Activated naive CD8-positive, alpha-beta T cell treated with anti-CD3 and anti-CD28 coated beads, Interleukin-2, amount 50 U/mL, for 24 hours (primary cell): ENCODE measurements at regions not wholly inside any gene's neighbourhood (a gene's known extent, or its start where the extent isn't known, plus 50 kb on each side); places are given as distances from the start of the nearest gene placed in this dataset.
"Not testable (repeated sequence)": the region's sequence is repeated elsewhere in the genome, so short reads cannot be mapped to it uniquely, and the experiment has no call there.

Source experiments
- ATAC-seq: fragments of 150-1000 bp; cut with Tn5 transposase; one replicate; pipeline ENCODE4 v1.10.0; 2021
- DNase-seq: peaks from one replicate; pipeline ENCODE4 v3.0.0; 2021
- H3K27ac Mint-ChIP-seq: one replicate; pipeline ENCODE4 v1.8.0; 2021; ENCODE audit warnings: mild to moderate bottlenecking, mixed read lengths
- H3K27me3 Mint-ChIP-seq: one replicate; pipeline ENCODE4 v1.8.0; 2021; ENCODE audit warnings: mixed read lengths
- H3K36me3 Mint-ChIP-seq: one replicate; pipeline ENCODE4 v1.8.0; 2021; ENCODE audit warnings: low read depth, mixed read lengths
- H3K4me1 Mint-ChIP-seq: one replicate; pipeline ENCODE4 v1.8.0; 2021; ENCODE audit warnings: mixed read lengths
- H3K4me3 Mint-ChIP-seq: one replicate; pipeline ENCODE4 v1.8.0; 2021; ENCODE audit warnings: mild to moderate bottlenecking, moderate library complexity, mixed read lengths
- H3K9me3 Mint-ChIP-seq: one replicate; pipeline ENCODE4 v1.8.0; 2021; ENCODE audit warnings: mixed read lengths

DNA sequence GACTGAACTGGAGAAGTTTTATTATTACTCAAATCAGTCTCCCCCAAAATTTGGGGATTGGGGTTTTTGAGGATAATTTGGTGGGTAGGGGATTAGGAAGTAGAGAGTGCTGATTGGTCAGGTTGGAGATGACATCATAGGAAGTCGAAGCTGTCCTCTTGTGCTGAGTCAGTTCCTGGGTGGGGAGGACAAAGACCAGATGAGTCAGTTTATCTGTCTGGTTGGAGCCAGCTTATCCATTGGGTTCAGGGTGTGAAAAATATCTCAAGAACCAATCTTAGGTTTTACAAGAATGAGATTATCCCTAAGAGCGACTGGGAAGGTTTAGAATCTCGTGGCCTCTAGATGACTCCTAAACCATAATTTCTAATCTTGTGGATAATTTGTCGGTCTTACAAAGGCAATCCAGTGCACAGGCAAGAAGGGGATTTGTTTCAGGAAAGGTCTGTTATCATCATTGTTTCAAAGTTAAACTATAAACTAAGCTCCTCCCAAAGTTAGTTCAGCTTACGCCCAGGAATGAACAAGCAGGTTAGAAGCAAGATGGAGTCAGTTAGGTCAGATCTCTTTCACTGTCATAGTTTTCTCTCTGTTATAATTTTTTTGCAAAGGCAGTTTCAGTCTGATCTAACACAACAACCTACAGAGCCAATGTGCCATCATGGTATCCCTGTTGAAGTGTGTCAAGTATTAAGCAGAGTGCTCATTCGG, 274.5 kb downstream of the SLC7A11 start:
- H3K27me3 Mint-ChIP-seq: no peaks in the 10 kb centered on the region
- H3K36me3 Mint-ChIP-seq: no peaks in the 10 kb centered on the region
- peaks cover 7% of the 10 kb centered on the region for H3K9me3 Mint-ChIP-seq
- no peak overlapping the region for H3K27ac Mint-ChIP-seq
- no peak for DNase-seq
- H3K4me3 Mint-ChIP-seq: no peak overlapping the region
- no peaks in the 10 kb centered on the region for H3K4me1 Mint-ChIP-seq
- no peak for ATAC-seq

GRCh38 chr4:137966504-137966903, 275.6 kb downstream of the SLC7A11 start:
- H3K36me3 Mint-ChIP-seq: no peaks in the 10 kb centered on the region
- H3K27me3 Mint-ChIP-seq: no peaks in the 10 kb centered on the region
- no peak for ATAC-seq
- DNase-seq: no peak
- H3K27ac Mint-ChIP-seq: no peak overlapping the region
- no peak overlapping the region for H3K4me3 Mint-ChIP-seq
- H3K9me3 Mint-ChIP-seq: peaks cover 7% of the 10 kb centered on the region
- H3K4me1 Mint-ChIP-seq: no peaks in the 10 kb centered on the region

DNA sequence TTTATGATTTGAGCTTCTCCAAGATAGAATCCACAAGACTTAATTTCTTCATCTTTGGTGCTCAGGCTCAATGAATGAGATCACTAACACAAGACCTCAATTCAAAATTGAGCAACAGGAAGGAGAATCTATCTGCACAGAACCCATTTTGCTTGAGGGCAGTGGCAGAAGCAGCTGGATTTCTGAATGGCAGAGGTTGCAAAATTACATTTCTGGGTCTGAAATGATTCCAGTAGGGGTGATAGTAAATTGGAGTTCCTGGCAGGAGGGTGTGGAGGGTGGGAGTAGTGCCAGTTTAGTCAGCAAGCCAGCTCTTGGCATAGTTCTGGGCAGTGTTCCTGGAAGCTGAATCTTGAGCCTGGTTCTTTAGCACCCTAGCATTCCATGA, 281.1 kb downstream of the SLC7A11 start:
- Mint-ChIP-seq H3K4me3 (no peak overlapping the region), H3K36me3 (no peaks in the 10 kb centered on the region), H3K4me1 (no peaks in the 10 kb centered on the region), H3K9me3 (peaks cover 3% of the 10 kb centered on the region), H3K27me3 (no peaks in the 10 kb centered on the region), H3K27ac (no peak overlapping the region)
- DNase-seq (no peak), ATAC-seq (no peak)

DNA sequence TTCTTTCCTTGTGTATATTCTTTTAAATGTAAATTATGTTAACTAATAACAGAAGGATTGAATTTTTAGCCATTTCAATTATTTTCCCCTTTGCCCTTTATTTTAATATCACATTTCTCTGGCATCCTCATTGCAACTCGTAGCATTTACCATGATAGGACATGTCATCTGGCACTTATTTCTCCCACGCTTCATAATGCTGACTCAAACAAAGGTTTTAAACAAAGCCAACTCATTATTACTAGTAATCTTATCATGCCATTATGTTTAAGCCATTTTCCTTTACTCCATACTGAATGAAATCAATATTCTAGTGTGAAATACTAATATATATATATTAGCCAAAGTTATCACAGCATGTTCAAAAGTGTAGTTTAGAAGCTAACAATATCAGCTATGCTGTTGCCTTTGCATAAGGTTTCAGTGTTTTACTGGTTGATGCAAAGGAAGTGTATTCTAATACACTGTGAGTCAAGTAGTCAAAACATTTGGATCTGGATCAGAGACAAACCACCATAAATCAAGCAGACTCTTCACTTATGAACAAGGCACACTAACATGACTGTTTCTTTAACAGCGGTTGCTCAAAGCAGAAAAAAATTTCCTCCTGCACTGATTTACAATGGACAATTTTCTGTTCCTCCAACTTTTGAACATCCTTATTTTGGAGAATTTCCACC, 281.6 kb downstream of the SLC7A11 start:
- no peak for ATAC-seq
- Mint-ChIP-seq H3K4me1 (no peaks in the 10 kb centered on the region), H3K27me3 (no peaks in the 10 kb centered on the region), H3K9me3 (no peaks in the 10 kb centered on the region), H3K4me3 (no peak overlapping the region), H3K36me3 (no peaks in the 10 kb centered on the region), H3K27ac (no peak overlapping the region)
- no peak for DNase-seq

DNA sequence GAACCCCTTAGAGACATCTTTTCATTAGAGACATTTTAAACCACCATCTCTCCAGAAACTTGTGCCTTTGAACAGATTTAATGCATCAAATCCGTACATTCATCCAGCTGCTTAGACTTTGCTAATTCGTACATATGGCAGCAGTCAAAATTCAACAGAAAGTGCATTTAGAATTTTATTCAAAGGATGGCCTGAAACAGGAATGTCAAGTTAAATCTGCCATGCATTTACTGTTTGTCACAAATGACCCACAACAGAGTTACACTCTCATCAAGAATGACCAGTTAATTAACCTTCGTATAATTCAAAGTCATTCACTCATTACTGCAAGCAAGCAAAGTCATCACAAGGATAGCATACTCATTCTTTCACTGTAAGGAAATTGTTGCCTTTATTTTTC, 284.3 kb downstream of the SLC7A11 start:
- no peak for DNase-seq
- no peak for ATAC-seq
- H3K36me3 Mint-ChIP-seq: no peaks in the 10 kb centered on the region
- H3K27ac Mint-ChIP-seq: no peak overlapping the region
- no peaks in the 10 kb centered on the region for H3K4me1 Mint-ChIP-seq
- no peaks in the 10 kb centered on the region for H3K27me3 Mint-ChIP-seq
- H3K4me3 Mint-ChIP-seq: no peak overlapping the region
- H3K9me3 Mint-ChIP-seq: peaks cover 4% of the 10 kb centered on the region

- no peaks in the 10 kb centered on the region for H3K36me3 Mint-ChIP-seq
- H3K27ac Mint-ChIP-seq: no peak overlapping the region
- DNase-seq (no peak), ATAC-seq (no peak)
- H3K4me3 Mint-ChIP-seq: no peak overlapping the region
- no peaks in the 10 kb centered on the region for H3K27me3 Mint-ChIP-seq
- no peaks in the 10 kb centered on the region for H3K4me1 Mint-ChIP-seq
- H3K9me3 Mint-ChIP-seq: peaks cover 4% of the 10 kb centered on the region
These were observed 285.9 kb downstream of the SLC7A11 start for GRCh38 chr4:137956256-137956655.

DNA sequence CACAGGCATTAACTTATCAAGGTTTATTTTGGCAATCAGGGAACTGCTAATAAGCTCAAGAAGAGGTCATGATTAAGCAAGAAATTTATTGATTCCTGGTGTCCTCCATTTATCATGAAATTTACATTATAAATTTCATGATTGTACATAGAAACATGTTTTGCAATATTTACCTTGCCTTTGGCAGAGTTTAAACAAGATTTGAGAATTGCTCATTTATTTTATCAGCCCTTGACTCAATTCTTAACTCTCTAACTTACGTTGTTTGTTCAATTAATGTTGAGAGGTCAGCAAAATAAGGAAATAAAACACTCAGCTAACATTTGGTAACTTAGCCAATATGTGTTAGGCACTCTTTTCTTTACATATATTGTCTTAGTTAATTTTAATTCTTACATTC, 286.6 kb downstream of the SLC7A11 start:
- DNase-seq (no peak), ATAC-seq (no peak)
- H3K9me3 Mint-ChIP-seq: peaks cover 4% of the 10 kb centered on the region
- H3K27ac Mint-ChIP-seq: no peak overlapping the region
- H3K4me1 Mint-ChIP-seq: no peaks in the 10 kb centered on the region
- no peaks in the 10 kb centered on the region for H3K36me3 Mint-ChIP-seq
- H3K27me3 Mint-ChIP-seq: no peaks in the 10 kb centered on the region
- H3K4me3 Mint-ChIP-seq: no peak overlapping the region

DNA sequence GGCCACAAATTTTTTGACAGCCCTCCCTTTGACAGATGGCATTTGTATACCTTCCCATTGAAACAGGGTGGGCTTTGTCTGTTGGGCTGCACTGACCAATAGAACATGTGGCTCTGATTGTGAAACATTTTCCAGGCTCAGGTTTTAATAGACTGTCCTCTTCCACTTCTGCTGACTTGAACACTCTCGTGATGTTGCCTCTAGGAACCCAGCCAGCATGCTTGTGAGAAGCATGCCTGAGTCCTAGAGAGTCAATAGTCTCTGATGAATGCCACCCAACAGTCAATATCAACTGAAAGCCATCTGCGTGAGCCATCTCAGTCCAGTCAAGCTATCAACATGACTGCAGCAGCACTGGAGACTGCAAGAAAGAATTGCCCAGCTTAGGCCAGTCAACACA, 290.0 kb downstream of the SLC7A11 start:
- no peaks in the 10 kb centered on the region for H3K36me3 Mint-ChIP-seq
- no peak overlapping the region for H3K27ac Mint-ChIP-seq
- no peaks in the 10 kb centered on the region for H3K27me3 Mint-ChIP-seq
- no peak for ATAC-seq
- peaks cover 10% of the 10 kb centered on the region for H3K9me3 Mint-ChIP-seq
- H3K4me1 Mint-ChIP-seq: no peaks in the 10 kb centered on the region
- H3K4me3 Mint-ChIP-seq: no peak overlapping the region
- no peak for DNase-seq

DNA sequence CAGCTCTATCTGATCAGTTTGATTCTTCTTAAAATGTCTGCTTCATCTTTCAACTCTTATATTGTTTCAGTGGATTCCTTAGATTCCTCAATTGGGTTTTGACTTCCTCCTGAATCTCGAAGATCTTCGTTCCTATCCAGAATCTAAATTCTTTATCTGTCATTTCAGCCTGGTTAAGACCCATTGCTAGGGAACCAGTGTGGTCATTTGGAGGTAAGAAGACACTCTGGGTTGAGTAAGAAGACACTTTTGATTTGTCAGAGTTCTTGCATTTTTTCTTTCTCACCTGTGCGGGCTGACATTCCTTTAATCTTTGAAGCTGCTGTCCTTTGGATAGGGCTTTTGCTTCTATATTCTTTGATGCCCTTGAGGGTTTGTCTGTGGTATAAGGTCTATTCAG, 291.9 kb downstream of the SLC7A11 start:
- H3K4me1 Mint-ChIP-seq: no peaks in the 10 kb centered on the region
- no peaks in the 10 kb centered on the region for H3K27me3 Mint-ChIP-seq
- no peaks in the 10 kb centered on the region for H3K36me3 Mint-ChIP-seq
- no peak for DNase-seq
- no peak for ATAC-seq
- H3K27ac Mint-ChIP-seq: no peak overlapping the region
- peaks cover 14% of the 10 kb centered on the region for H3K9me3 Mint-ChIP-seq
- no peak overlapping the region for H3K4me3 Mint-ChIP-seq

GRCh38 chr4:137949746-137950145, 292.4 kb downstream of the SLC7A11 start:
- ATAC-seq (no peak), DNase-seq (no peak)
- no peaks in the 10 kb centered on the region for H3K4me1 Mint-ChIP-seq
- no peak overlapping the region for H3K27ac Mint-ChIP-seq
- H3K4me3 Mint-ChIP-seq: no peak overlapping the region
- no peaks in the 10 kb centered on the region for H3K36me3 Mint-ChIP-seq
- H3K27me3 Mint-ChIP-seq: no peaks in the 10 kb centered on the region
- peaks cover 14% of the 10 kb centered on the region for H3K9me3 Mint-ChIP-seq

- H3K36me3 Mint-ChIP-seq: no peaks in the 10 kb centered on the region
- DNase-seq (no peak), ATAC-seq (no peak)
- H3K4me3 Mint-ChIP-seq: no peak overlapping the region
- H3K4me1 Mint-ChIP-seq: no peaks in the 10 kb centered on the region
- no peaks in the 10 kb centered on the region for H3K27me3 Mint-ChIP-seq
- peaks cover 13% of the 10 kb centered on the region for H3K9me3 Mint-ChIP-seq
- no peak overlapping the region for H3K27ac Mint-ChIP-seq
These were observed 295.5 kb downstream of the SLC7A11 start for GRCh38 chr4:137946453-137947174.

GRCh38 chr4:137942815-137943214, 299.3 kb downstream of the SLC7A11 start:
- DNase-seq, H3K4me1 Mint-ChIP-seq, H3K27me3 Mint-ChIP-seq, ATAC-seq, H3K36me3 Mint-ChIP-seq, H3K4me3 Mint-ChIP-seq, H3K27ac Mint-ChIP-seq: not testable (repeated sequence)
- H3K9me3 Mint-ChIP-seq: peaks cover 15% of the 10 kb centered on the region

DNA sequence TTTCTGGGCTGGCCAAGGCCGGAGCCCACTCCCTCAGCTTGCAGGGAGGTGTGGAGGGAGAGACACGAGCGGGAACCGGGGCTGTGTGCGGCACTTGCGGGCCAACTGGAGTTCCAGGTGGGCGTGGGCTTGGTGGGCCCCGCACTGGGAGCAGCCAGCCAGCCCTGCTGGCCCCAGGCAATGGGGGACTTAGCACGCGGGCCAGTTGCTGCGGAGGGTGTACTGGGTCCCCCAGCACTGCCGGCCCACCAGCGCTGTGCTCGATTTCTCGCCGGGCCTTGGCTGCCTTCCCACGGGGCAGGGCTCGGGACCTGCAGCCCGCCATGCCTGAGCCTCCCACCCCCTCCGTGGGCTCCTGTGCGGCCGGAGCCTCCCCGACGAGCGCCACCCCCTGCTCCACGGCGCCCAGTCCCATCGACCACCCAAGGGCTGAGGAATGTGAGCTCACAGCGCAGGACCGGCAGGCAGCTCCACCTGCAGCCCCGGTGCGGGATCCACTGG, 300.1 kb downstream of the SLC7A11 start:
- H3K36me3 Mint-ChIP-seq, H3K27ac Mint-ChIP-seq, DNase-seq, H3K27me3 Mint-ChIP-seq, ATAC-seq, H3K4me1 Mint-ChIP-seq, H3K4me3 Mint-ChIP-seq: not testable (repeated sequence)
- H3K9me3 Mint-ChIP-seq: peaks cover 13% of the 10 kb centered on the region

DNA sequence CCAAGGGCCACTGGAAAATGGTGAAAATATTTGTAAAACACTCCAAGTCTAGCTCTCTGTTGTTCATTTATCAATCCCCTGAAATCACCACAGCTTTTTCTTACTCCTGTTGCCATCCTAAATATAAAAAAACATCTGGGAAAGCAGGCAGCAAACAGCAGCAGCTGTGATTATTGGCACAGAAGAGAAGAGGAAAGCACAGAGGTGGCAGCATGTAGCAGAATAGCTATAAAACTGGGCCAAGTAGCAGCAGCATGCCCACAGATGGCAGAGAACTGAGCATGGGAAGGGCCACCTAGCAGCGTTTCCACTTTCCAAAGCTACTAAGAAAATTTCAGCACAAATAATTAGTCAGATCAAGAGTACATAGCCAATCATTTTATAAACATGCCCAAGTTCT, 307.2 kb downstream of the SLC7A11 start:
- Mint-ChIP-seq H3K36me3 (no peaks in the 10 kb centered on the region), H3K27me3 (no peaks in the 10 kb centered on the region)
- no peak for ATAC-seq

GRCh38 chr4:137934046-137934445, 308.1 kb downstream of the SLC7A11 start:
- Mint-ChIP-seq H3K27ac (no peak overlapping the region), H3K4me1 (no peaks in the 10 kb centered on the region), H3K9me3 (peaks cover 6% of the 10 kb centered on the region), H3K4me3 (no peak overlapping the region), H3K27me3 (no peaks in the 10 kb centered on the region), H3K36me3 (no peaks in the 10 kb centered on the region)
- DNase-seq (no peak), ATAC-seq (no peak)

More for the DNA sequence above, 307.2 kb downstream of the SLC7A11 start:
- DNase-seq: no peak
- H3K4me1 Mint-ChIP-seq: no peaks in the 10 kb centered on the region
- H3K9me3 Mint-ChIP-seq: peaks cover 6% of the 10 kb centered on the region
- no peak overlapping the region for H3K27ac Mint-ChIP-seq
- no peak overlapping the region for H3K4me3 Mint-ChIP-seq
